SK-N-SH (cell line): ENCODE measurements at regions not wholly inside any gene's neighbourhood (a gene's known extent, or its start where the extent isn't known, plus 50 kb on each side); places are given as distances from the start of the nearest gene placed in this dataset.

Experiments
- CTCF ChIA-PET: fragments of 300-600, 350-600 bp; formaldehyde crosslinking; extraction: SDS; loops from one replicate; lab custom pipeline; 2021; lab: Yijun Ruan, JAX
- POLR2A ChIA-PET: fragments of 350-600 bp; sonication (Branson Sonifier 250); formaldehyde crosslinking; extraction: SDS; loops from one replicate; lab custom pipeline; 2020; ENCODE audit warnings: antibody characterized with exemption, inconsistent platforms; lab: Yijun Ruan, JAX
- DNase-seq: peaks from one replicate; pipeline ENCODE4 v3.0.0; 2012
- H2AFZ ChIP-seq: fragments of 200-600 bp; sonication (generic); 2 replicates; pipeline ENCODE4 v1.8.1; 2016; ENCODE audit warnings: antibody characterized with exemption, mild to moderate bottlenecking, low read depth
- H3F3A ChIP-seq: fragments of 200-600 bp; sonication (generic); replicated peaks from 2 replicates; pipeline ENCODE3; 2016; ENCODE audit warnings: antibody characterized with exemption, mild to moderate bottlenecking; ENCODE audit not compliant: insufficient read depth
- H3K27ac ChIP-seq, 2 experiments: fragments of 200-500 bp in 1 of 2; fragments of 200-600 bp in 1 of 2; sonication (Bioruptor generic) in 1 of 2; sonication (generic), shearing (Covaris generic) in 1 of 2; 2 replicates each; pipeline versions ENCODE4 v1.5.1 to v1.6.1; 2014 to 2016; ENCODE audit warnings: low read depth in 2 of 2, inconsistent platforms in 1 of 2, low read length in 1 of 2, mild to moderate bottlenecking in 1 of 2, mixed read lengths in 1 of 2
- H3K27me3 ChIP-seq: fragments of 200-600 bp; sonication (generic), shearing (Covaris generic); 2 replicates; pipeline ENCODE4 v1.6.1; 2016; ENCODE audit warnings: mixed run types; ENCODE audit not compliant: insufficient read depth
- H3K36me3 ChIP-seq, 2 experiments: fragments of 200-500 bp in 1 of 2; fragments of 200-600 bp in 1 of 2; sonication (Bioruptor generic) in 1 of 2; sonication (generic) in 1 of 2; replicated peaks in 1 of 2; 2 replicates each; pipeline versions ENCODE3 to v1.5.1; 2014 to 2016; ENCODE audit warnings: low read length in 1 of 2, mild to moderate bottlenecking in 1 of 2; ENCODE audit not compliant: insufficient read depth in 2 of 2, control insufficient read depth in 1 of 2
- H3K4me1 ChIP-seq, 2 experiments: fragments of 200-500 bp in 1 of 2; fragments of 200-600 bp in 1 of 2; sonication (Bioruptor generic) in 1 of 2; sonication (generic), shearing (Covaris generic) in 1 of 2; 2 replicates each; pipeline versions ENCODE4 v1.5.1 to v1.6.1; 2014 to 2016; ENCODE audit warnings: low read depth in 1 of 2, low read length in 1 of 2, mixed run types in 1 of 2; ENCODE audit not compliant: insufficient read depth in 2 of 2, control insufficient read depth in 1 of 2
- H3K4me2 ChIP-seq: fragments of 200-600 bp; sonication (generic), shearing (Covaris generic); 2 replicates; pipeline ENCODE4 v1.6.1; 2017; ENCODE audit warnings: mixed run types
- H3K4me3 ChIP-seq, 2 experiments: fragments of 200-500 bp in 1 of 2; fragments of 200-600 bp in 1 of 2; sonication (Bioruptor generic) in 1 of 2; sonication (generic), shearing (Covaris generic) in 1 of 2; 2 replicates each; pipeline versions ENCODE4 v1.5.1 to v1.8.1; 2014 to 2016; ENCODE audit warnings: low read depth in 2 of 2, inconsistent platforms in 1 of 2, low read length in 1 of 2, mild to moderate bottlenecking in 1 of 2, mixed read lengths in 1 of 2, moderate library complexity in 1 of 2
- H3K79me2 ChIP-seq: fragments of 200-600 bp; sonication (generic); 2 replicates; pipeline ENCODE4 v1.8.1; 2017; ENCODE audit warnings: mild to moderate bottlenecking; ENCODE audit not compliant: insufficient read depth
- H3K9ac ChIP-seq: fragments of 200-600 bp; sonication (generic); 2 replicates; pipeline ENCODE4 v1.6.1; 2017; ENCODE audit warnings: mixed run types
- H3K9me2 ChIP-seq: fragments of 200-600 bp; sonication (generic); 2 replicates; pipeline ENCODE4 v1.6.1; 2017; ENCODE audit warnings: mixed run types
- H3K9me3 ChIP-seq: fragments of 200-600 bp; sonication (generic); 2 replicates; pipeline ENCODE4 v1.6.1; 2017; ENCODE audit warnings: mixed run types, mild to moderate bottlenecking, moderate library complexity
- H4K20me1 ChIP-seq: fragments of 200-600 bp; sonication (generic); 2 replicates; pipeline ENCODE4 v1.6.1; 2017; ENCODE audit warnings: mild to moderate bottlenecking, mixed run types; ENCODE audit not compliant: insufficient read depth
- CTCF ChIP-seq: fragments of 200-600 bp; sonication (generic); IDR thresholded peaks from 2 replicates; pipeline ENCODE4 v1.6.1; 2017; ENCODE audit warnings: antibody characterized with exemption, mild to moderate bottlenecking, moderate library complexity
- ELF1 ChIP-seq: IDR thresholded peaks from 2 replicates; pipeline ENCODE4 v1.4.0; 2012
- FOXJ3 ChIP-seq: sonication (generic); formaldehyde crosslinking; IDR thresholded peaks from 2 replicates; pipeline ENCODE4 v1.5.1; 2020; ENCODE audit warnings: mild to moderate bottlenecking, missing genetic modification reagents
- FOXM1 ChIP-seq: IDR thresholded peaks from 2 replicates; pipeline ENCODE4 v1.4.0; 2012; ENCODE audit warnings: low read depth, mild to moderate bottlenecking
- MAX ChIP-seq: IDR thresholded peaks from 2 replicates; pipeline ENCODE4 v1.4.0; 2012; ENCODE audit warnings: low read depth
- MEF2A ChIP-seq: IDR thresholded peaks from 2 replicates; pipeline ENCODE4 v1.4.0; 2012; ENCODE audit warnings: low read depth, borderline replicate concordance
- NFIC ChIP-seq: IDR thresholded peaks from 2 replicates; pipeline ENCODE4 v1.4.0; 2012; ENCODE audit warnings: borderline replicate concordance
- NRF1 ChIP-seq: IDR thresholded peaks from 2 replicates; pipeline ENCODE4 v1.6.1; 2012; ENCODE audit warnings: low read depth, mild to moderate bottlenecking, low read length
- PBX3 ChIP-seq: IDR thresholded peaks from 2 replicates; pipeline ENCODE4; 2012
- RAD21 ChIP-seq: IDR thresholded peaks from 2 replicates; pipeline ENCODE4 v1.6.1; 2012; ENCODE audit warnings: mild to moderate bottlenecking, low read length
- RFX5 ChIP-seq: IDR thresholded peaks from 2 replicates; pipeline ENCODE4 v1.6.1; 2012; ENCODE audit warnings: mild to moderate bottlenecking, improper control_type of control experiment, low read length
- RXRA ChIP-seq: IDR thresholded peaks from 2 replicates; pipeline ENCODE4 v1.4.0; 2012; ENCODE audit warnings: low read depth, mild to moderate bottlenecking, borderline replicate concordance
- SIN3A ChIP-seq: IDR thresholded peaks from 2 replicates; pipeline ENCODE4 v1.6.1; 2012; ENCODE audit warnings: low read depth, mild to moderate bottlenecking, low read length, moderate library complexity, borderline replicate concordance
- SMC3 ChIP-seq: IDR thresholded peaks from 2 replicates; pipeline ENCODE4 v1.6.1; 2012; ENCODE audit warnings: low read depth, low read length, improper control_type of control experiment
- TEAD4 ChIP-seq: IDR thresholded peaks from 2 replicates; pipeline ENCODE4 v1.4.0; 2012; ENCODE audit warnings: mild to moderate bottlenecking, borderline replicate concordance; ENCODE audit not compliant: insufficient read depth
- WGBS: methylation state at CpG from one replicate; pipeline ENCODE4 v1.1.6; 2017; ENCODE audit warnings: low lambda C conversion rate; 5-methylcytosine and 5-hydroxymethylcytosine counted together
- TF ChIP-seq, protein P1 (sequence below): IDR thresholded peaks from 2 replicates; pipeline ENCODE4 v1.6.1; 2012; ENCODE audit warnings: mild to moderate bottlenecking, low read depth, low read length, moderate library complexity

DNA sequence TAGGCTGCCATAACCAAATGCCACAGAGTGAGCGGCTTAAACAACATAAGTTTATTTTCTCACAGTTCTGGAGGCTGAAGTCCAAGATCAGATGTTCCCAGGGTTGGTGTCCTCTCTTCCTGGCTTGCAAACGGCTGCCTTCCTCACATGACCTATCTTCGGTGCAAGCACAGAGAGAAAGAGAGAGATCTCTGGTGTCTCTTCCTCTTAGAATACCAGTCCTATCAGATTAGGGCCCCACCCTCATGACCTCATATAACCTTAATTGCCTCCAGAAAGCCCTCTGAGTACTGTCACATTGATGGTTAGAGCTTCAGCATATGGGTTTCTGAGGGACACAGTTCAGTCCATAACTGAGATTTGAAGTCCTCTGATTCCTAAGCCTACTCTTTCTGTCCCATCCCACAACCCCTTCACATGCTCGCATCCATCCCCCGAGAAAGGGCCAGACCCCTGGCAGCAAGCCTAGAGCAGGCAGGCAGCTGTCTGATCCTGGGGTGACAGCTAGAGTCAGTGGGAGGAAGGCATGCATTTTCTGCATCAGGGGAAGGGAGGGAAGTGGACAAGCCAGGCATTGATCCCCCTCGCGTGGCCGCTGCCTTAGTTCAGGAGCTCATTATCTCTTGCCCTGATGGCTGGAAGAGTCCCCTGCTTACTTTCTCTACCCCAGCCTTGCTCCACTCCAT, 114.1 kb downstream of the FAR1 start:
- CTCF ChIA-PET = interaction anchor here (0.8 to 2.5 kb wide), 2 partner anchors 10 to 188 kb away, joined by 3 to 9 read pairs; no protein-coding TSS in a partner anchor
- POLR2A ChIA-PET = no interaction called here

More for the DNA sequence above, 114.1 kb downstream of the FAR1 start:
- no peak overlapping the region for H2AFZ ChIP-seq
- TF ChIP-seq PBX3 (no peak), NFIC (no peak), RFX5 (no peak), NRF1 (no peak), FOXJ3 (no peak), SIN3A (no peak), TEAD4 (no peak), MAX (no peak), RAD21 (no peak), FOXM1 (no peak), MEF2A (no peak), RXRA (no peak), CTCF (no peak), SMC3 (no peak), ELF1 (no peak)
- TF ChIP-seq, protein P1, sequence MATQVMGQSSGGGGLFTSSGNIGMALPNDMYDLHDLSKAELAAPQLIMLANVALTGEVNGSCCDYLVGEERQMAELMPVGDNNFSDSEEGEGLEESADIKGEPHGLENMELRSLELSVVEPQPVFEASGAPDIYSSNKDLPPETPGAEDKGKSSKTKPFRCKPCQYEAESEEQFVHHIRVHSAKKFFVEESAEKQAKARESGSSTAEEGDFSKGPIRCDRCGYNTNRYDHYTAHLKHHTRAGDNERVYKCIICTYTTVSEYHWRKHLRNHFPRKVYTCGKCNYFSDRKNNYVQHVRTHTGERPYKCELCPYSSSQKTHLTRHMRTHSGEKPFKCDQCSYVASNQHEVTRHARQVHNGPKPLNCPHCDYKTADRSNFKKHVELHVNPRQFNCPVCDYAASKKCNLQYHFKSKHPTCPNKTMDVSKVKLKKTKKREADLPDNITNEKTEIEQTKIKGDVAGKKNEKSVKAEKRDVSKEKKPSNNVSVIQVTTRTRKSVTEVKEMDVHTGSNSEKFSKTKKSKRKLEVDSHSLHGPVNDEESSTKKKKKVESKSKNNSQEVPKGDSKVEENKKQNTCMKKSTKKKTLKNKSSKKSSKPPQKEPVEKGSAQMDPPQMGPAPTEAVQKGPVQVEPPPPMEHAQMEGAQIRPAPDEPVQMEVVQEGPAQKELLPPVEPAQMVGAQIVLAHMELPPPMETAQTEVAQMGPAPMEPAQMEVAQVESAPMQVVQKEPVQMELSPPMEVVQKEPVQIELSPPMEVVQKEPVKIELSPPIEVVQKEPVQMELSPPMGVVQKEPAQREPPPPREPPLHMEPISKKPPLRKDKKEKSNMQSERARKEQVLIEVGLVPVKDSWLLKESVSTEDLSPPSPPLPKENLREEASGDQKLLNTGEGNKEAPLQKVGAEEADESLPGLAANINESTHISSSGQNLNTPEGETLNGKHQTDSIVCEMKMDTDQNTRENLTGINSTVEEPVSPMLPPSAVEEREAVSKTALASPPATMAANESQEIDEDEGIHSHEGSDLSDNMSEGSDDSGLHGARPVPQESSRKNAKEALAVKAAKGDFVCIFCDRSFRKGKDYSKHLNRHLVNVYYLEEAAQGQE = no peak
- TF ChIP-seq, all 33 proteins: peak for 0
- Histone ChIP-seq H4K20me1 (no peaks in the 10 kb centered on the region), H3K4me3 (no peak overlapping the region), H3K36me3 (no peaks in the 10 kb centered on the region), H3K4me1 (peaks cover 0 to 3% of the 10 kb centered on the region in 2 experiments; a peak in 1 of 4 replicates), H3K9me2 (no peaks in the 10 kb centered on the region), H3K4me2 (no peak overlapping the region), H3F3A (no peaks in the 10 kb centered on the region), H3K27me3 (no peaks in the 10 kb centered on the region), H3K9me3 (no peaks in the 10 kb centered on the region), H3K27ac (no peak overlapping the region), H3K79me2 (no peaks in the 10 kb centered on the region), H3K9ac (no peak overlapping the region)
- WGBS = 42% methylated on average over 8 of the region's 8 CpGs
- DNase-seq = no peak
